Body of pancreas (tissue), 4 donors: ENCODE measurements at regions not wholly inside any gene's neighbourhood (a gene's known extent, or its start where the extent isn't known, plus 50 kb on each side); places are given as distances from the start of the nearest gene placed in this dataset.

Experiments
- POLR2A ChIP-seq, 3 donors: fragments of 450-650 bp; IDR thresholded peaks; one replicate each; pipeline ENCODE4 v1.6.1; 2016; ENCODE audit warnings: antibody characterized with exemption in 3 of 3, mild to moderate bottlenecking in 2 of 3
- TF ChIP-seq, protein P1 (sequence below), 7 experiments: fragments of 450-650 bp in 4 of 7; fragments of 200-600 bp in 3 of 7; sonication (generic) in 3 of 7; IDR thresholded peaks; one replicate each; pipeline ENCODE4 v1.5.1; 2016 to 2019; ENCODE audit warnings: antibody characterized with exemption in 7 of 7

DNA sequence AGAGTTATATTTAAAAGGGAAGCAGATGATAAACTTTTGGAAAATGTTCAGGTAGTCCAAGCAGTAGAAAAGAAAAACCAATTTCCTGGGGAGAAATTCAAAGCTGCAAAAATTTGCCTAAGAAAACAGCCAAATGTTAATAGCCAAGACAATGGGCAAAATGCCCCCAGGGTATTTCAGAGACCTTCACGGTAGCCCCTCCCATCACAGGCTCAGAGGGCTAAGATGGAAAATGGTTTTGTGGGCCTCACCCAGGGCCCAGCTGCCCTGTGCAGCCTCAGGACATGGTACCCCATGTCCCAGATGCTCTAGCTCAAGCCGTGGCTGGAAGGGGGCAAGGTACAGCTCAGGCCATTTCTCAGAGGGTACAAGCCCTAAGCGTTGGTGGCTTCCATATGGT lies 391.0 kb downstream of the ZIC4 start:
- TF ChIP-seq, protein P1, sequence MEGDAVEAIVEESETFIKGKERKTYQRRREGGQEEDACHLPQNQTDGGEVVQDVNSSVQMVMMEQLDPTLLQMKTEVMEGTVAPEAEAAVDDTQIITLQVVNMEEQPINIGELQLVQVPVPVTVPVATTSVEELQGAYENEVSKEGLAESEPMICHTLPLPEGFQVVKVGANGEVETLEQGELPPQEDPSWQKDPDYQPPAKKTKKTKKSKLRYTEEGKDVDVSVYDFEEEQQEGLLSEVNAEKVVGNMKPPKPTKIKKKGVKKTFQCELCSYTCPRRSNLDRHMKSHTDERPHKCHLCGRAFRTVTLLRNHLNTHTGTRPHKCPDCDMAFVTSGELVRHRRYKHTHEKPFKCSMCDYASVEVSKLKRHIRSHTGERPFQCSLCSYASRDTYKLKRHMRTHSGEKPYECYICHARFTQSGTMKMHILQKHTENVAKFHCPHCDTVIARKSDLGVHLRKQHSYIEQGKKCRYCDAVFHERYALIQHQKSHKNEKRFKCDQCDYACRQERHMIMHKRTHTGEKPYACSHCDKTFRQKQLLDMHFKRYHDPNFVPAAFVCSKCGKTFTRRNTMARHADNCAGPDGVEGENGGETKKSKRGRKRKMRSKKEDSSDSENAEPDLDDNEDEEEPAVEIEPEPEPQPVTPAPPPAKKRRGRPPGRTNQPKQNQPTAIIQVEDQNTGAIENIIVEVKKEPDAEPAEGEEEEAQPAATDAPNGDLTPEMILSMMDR (IDR thresholded peaks at IDR 0.05): no peak
- no peak for TF ChIP-seq POLR2A (IDR thresholded peaks at IDR 0.05)
